HG03457 (cell line): ENCODE measurements at regions not wholly inside any gene's neighbourhood (a gene's known extent, or its start where the extent isn't known, plus 50 kb on each side); places are given as distances from the start of the nearest gene placed in this dataset.

Experiments used
- ATAC-seq: cut with Tn5 transposase; IDR thresholded peaks from one replicate; pipeline ENCODE4 v1.9.1; 2021; ENCODE audit warnings: moderate number of reproducible peaks; ENCODE audit not compliant: unreplicated experiment

DNA sequence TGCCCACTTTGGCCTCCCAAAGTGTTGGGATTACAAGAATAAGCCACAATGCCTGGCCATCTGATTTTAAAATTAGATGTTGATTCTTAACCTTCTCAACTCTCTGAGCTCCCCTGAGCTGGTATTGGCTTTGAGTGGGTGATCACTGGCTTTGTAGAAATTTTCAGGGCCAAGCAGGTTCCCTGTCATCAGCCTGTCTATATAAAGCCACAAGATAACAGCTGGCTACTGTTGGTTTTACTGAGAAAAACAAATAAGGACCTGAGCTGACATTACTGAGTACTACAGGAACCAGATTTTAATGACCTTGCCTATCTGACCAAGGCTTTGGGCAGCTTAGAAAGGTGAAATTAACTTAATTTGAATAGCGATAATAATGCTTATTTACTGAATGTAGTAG lies 153.6 kb downstream of the MSX2 start:
- ATAC-seq = no peak

DNA sequence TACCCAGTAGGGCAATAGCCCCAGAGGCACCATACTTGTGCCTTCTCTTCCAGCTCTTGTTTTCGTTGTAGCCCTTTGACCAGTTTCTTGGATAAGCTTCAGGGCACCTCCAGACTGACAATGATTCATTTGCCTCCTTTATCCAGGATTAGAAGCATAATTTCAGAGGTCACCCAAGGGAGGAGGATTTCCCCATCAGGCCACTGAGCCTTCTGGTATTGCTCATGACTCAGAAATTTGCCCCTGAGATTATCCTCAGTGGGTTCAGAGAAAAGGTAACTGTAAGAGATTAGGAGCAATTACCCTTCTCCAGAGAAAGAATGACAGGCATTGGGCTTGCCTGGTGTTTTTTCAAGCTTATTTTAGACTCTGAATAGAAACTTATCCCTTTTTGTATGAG lies 147.9 kb downstream of the MSX2 start:
- ATAC-seq = no peak

DNA sequence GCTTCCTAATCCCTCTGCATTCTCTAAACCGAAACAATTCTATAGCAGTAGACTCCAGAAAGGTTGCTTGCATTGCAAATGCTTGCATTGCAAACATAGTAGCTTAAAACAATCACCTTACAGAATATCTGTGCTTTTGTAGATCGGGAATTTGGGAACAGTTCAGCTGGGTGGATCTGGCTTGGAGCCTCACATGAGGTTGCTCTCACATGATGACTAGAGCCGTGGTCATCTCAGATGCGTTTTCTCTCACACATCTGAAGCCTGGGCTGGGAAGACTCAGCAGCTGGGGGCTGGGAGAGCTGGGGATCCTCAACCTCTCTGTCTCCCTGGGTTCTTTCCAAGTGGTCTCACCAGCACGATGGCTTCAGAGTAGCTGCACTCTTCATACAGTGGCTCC lies 127.8 kb downstream of the MSX2 start:
- no peak for ATAC-seq

DNA sequence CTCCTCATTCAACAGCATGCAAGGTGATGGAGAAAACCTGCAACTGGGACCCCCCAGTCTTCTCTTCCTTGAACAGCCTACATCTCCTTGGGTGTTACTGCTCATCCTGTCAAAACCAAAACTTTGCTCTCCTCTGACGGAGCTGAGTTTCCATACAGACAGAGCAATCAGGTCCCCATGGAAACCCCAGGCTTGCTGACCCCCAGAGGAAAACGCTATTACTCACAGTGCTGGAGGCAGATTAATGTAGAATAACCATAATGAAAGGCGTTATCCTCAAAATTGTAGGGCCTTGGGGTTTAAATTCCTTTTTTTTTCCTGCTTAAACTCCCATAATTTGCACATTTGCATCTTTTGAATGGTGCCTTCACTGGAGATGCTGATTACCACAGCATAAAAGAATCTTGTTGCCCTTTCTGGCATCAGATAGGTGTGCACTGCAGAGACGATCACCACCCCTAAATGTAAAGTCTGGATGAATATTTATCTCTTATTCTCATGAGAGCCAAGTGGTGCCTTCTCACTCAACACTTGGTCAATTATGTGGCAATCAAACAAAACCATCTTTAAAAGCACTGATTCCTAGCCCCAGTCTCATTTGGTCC lies 126.3 kb downstream of the MSX2 start:
- no peak for ATAC-seq

DNA sequence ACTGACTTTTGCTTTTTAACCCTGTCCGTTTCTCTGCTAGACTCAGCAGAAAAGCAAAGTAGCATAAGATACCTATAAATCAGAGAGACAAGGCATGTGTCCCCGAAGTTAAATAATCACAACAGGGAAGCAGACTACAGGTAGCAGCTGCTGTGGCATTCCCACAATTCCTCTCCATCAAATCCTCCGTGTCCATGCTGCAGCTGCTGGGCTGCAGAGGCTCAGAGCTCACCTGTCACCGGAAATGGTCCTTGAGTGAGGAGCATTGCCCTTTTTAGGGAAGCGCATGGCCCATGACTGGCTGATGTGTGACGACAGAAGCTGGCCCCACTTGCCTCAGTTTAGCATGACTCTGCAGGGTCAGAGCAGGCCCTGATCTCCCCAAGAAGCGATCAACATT lies 125.0 kb downstream of the MSX2 start:
- no peak for ATAC-seq

DNA sequence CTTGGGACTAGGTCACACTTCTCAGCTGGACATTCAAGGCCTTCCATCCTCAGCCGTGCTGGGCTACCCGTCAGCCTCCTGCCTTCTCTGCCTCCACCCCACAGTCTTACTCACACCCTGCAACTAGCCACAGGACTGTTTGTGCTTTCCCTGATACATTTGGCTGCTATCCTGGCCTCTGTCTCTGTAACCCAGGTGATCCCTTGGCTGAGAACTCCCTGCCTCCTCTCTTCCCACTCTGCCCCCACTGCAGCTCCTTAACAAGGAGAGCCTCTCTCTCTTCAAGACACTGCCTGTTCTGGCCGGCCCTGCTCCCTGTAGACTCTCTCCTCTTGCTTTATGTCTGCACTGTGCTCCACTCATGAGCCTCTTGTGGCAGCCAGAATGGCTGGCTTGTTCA lies 120.6 kb downstream of the MSX2 start:
- no peak for ATAC-seq

DNA sequence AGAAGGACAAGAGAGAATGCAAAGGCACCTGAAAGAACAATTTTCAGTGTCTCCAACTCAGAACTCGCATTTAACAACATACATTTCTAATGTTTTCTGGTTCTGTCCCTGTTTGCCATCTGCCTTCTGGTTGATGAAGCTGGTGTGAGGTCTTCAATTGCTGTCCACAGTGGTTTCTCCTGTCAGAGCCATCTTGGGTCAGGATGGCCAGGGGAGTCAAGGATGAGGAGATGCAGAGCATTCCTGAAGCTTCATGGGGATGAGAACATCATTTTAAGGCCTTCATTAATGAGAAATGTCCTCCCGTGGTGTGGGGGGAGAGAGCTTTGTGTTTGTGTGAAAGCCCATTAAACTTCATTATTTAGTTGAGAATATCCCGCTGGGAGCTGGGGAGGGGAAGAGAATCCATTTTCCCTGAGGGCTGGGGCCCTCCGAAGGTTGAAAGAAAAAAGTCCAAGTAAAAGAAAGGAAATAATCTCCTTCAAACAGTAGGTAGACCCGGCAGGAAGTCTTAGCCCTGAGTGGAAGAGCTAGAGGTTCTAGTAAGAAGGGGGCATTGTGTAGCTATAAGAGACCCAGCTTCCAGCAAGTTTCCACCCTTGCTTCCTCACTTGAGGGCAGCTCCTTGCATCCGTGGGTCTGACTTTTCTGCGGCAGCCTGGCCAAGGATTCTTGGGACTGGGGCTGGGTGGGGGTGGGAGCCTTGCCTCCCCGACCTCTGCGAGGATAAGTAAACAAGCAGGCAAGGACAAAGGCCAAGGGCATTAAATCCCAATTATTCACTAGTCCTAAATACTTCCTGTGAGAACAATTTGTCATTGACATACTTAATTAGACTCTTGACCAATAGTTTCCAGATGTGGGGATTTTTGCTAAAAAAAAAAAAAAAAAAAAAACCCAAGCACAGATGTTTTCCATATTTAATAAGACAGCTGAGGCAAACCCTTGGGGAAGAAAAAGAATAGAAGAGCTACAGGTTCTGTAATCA lies 119.2 kb downstream of the MSX2 start:
- no peak for ATAC-seq

DNA sequence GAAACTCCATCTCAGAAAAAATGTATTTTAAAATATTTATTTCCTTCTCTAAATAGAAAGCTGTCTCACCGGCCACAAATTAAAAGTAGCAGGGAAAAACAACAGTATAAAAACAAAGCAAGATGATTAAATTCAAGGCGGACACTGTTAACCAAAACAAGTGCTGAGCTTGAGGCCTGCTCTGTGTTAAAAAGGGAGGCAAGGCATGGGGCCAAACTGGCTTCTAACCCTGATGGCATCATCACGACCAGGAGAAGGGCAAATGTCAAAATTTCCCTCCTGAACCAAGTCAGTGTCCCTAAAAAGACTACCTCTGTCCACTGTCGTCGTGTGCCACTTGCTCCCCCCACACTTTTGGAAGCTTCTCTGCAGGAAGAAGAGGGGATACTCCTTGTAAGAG lies 116.1 kb downstream of the MSX2 start:
- ATAC-seq = no peak

DNA sequence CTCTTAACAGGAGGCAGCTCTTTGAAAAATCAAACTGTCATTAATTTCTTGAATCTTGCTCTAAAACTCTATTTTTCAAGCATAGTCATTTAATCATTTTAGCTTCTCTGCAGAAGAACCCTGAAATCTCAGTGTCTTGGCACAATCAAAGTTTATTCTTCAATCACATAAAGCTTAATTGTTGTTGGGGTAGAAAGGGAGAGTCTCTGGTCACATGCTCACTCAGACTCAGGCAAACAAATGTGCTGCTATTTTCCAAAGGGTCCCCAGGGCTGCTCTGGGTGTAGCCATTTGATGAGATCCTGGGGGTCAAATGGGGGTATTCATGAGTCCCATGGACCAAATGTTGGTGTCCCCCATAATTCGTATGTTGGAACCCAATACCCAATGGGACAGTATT lies 114.8 kb downstream of the MSX2 start:
- no peak for ATAC-seq

DNA sequence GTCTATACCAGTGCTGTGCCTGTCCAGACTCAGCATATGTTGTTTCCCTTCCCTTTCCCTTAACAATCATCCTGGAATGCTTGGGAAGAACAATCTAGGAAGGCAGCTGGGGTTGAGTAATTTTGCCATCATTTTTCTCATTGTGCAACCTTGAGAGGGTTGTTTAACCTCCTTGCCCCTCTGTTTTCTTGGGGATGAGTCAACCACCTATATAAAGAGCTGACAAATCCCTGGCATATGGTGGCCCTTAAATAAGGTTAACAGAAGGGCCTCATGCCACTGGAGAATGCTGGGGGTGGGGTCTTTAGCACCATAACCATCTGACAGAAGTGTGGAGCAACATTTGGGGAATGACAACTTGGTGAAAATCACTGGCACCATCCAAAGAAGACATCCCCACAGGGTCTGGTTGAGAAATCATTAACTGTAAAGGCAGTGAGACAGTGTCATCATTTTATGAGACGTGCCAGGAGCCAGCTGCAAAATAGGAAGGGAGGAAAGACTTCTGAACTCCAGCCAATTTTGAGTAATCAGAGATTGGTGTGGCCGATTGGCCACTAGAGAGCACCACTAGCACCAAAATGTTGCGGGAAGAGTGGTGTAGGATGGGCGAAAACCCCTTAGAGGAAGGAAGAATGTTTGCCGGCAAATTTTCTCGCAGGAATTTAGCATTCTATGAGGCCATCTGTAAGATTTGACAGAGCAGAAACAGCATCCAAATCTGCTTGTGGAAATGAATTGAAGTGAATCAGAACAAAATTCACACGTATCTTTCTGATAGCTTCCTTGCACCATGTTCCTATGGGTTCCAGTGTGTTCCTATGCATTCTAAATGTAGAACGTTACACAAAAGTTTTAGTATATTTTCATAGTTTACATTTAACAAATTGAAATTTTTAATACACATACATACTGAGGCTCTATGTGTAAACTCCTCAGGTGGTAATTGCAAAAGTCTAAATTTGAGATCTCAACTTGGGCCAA lies 113.8 kb downstream of the MSX2 start:
- no peak for ATAC-seq

DNA sequence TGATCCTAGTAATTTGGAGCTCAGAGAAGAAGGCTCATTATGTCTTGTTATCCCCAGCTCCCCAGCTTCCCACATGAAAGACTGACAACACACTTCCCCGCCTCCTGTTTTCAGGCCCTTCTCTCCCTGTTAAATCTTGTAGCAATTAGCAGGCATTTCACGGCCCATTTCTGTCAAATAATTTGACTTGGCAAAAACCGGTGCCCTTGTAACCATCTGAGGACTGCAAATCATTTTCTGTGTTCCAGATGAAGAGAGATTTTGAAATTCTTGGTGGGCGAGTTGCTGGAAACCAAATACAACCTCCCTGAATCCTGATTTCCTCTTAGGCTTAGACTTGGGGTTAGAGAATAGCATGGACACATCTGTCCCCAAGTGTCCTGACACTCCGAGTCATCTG lies 109.7 kb downstream of the MSX2 start:
- no peak for ATAC-seq

DNA sequence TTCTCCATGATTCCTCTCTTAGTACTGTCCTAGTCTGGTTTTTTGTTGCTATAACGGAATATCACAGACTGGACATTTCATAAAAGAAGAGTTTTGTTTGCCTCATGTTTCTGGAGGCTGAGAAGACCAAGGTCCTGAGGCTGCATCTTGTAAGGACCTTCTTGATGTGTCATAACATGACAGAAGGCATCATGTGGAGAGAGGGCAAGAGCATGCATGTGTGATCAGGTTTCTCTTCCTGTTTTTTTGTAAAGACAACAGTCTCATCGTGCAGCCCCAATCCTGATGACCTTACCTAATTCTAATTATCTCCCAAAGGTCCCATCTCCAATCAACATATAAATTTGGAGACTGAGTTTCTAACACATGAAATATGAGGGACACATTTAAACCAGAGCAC lies 108.4 kb downstream of the MSX2 start:
- no peak for ATAC-seq

DNA sequence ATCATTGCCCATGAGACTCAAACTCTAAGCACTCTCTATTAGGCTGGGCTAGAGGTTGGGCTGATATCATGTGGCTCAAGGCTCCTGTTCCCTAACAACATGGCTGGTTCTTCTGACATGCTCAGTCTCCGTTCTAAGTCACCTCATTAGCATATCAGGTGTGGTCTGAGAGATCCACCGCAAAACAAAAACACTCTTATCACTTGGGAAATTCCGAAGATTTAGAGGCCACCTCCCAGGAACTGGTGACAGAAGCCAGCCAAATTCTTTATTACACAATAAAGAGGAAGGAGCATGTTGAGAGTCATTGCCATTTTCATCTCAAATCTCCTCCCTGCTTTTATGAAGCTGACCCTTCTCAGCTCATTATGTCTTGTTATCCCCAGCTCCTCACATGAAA lies 107.6 kb downstream of the MSX2 start:
- ATAC-seq = no peak

DNA sequence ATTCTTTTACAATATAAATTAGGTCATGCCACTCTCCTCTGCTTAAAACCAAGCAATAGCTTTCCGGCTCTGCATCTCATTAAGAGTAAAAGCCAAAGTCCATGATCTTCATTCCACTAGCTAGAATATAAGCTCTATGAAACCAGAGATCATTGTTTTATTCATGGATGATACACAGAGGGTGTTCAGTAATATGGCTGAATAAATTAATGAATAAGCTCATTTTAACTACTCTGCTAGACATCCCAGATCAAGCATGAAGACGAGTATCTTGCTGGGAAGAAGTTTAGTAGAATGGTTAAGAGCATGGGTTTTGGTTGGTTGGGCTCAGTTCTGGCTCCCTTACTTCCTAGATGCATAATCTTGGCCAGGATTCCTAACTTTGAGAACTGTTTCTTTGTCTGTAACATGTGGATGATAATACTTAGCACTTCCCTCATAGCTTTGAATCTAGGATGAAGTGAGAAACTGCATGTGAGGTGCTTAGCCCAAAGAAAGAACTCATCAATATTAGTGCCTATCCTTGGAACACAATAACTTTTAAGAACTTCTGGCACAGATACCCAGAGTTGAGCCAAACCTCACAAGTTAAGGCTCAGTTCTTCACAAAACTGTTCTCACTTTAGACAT lies 106.8 kb downstream of the MSX2 start:
- no peak for ATAC-seq

DNA sequence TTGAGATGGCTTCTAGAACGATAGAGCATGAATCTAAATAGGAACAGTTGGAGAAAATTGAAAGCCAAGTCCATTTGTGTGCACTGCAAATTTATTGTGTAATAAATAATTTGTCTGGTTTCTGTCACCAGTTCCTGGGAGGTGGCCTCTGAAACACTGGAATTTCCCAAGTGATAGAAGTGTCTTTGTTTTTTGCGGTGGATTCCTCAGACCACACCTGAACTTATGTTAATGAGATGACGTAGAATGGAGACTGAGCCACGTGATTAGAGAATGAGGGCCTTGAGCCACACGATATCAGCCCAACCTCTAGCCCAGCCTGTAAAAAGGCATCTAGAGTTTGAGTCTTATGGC lies 105.1 kb downstream of the MSX2 start:
- ATAC-seq = no peak

DNA sequence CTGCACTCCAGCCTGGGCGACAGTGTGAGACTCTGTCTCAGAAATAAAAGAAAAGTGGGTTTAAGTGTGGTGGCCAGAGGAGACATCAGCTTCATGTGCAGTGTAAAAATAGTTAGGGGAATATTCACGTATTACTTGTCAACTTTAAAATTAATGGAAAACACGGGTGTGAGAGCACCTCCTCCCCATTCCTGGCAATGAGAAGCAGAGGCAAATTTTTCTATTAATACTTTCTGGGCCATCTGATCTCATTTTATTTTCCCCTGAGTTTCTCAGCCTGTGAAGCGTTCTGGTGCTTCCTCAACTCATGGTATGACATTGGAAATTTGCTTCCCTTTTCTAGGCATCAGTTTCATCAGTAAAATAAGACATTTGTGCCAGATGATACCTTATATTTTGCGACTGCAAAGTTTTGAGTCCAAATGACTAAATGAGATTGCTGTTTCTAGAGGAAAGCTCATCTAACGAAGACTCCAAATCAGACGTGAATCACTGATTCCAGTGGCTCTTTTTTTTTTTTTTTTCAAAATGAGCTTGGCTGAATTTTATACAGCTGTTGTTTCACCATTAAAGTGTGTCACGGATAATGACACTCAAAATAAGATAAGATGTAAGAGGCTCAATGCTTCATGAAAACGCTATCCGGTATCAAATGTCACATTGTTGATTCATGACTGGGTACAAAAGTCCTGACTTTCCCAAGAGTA lies 104.6 kb downstream of the MSX2 start:
- no peak for ATAC-seq

DNA sequence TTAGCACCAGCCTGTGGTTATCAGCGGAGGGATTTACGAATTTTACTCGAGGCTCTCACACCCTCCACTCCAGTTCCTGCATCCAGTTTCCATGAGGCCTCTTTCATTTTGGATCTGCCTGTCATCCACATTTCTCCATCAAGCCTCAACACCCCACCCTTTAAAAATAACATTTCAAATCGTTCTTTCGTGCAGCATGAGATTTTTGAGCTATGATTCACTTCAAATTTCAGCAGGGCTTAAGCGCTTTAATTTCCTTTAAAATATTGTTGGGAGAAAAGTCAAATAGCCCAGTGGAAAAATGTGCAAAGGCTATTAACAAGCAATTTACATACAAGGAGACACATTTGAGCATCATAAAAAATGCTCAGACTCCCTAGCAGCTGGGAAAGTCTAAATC lies 103.2 kb downstream of the MSX2 start:
- ATAC-seq = no peak

DNA sequence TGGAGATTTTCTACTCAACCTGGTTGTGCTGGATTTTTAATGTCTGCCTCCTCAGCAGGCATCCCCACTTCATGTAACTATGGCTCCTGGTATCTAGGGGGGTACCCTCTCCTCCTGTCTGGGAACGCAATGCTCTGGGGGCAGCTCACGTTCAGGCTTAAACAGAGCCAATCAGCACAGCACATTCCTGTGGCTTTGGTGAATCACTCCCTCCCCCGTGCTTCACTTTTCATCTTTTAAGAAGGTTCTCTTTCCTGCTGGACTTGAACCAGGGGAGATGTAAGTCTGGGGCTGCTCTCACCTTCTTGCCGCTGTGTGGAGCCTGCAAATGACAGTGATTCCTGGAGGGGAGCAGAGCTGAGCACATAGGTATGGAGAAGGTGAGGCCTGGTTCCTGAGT lies 101.2 kb downstream of the MSX2 start:
- ATAC-seq = no peak

DNA sequence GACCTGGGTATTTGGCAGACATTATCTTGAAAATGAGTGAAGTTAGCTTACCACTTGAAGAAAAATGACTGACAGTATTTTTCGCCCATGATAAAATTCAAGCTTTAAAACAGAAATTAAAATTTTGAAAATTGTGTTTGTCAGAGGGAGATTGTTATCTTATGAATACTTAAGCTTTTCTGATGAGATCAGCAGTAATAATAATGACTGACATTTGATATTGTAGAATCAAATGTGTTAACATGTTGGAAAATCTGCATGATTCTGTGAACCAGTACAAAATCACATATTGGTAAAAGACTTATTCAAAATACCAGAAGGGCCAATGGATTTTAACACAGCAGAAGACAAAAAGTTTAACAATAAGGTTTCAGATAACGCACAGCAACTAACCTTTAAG lies 94.0 kb downstream of the MSX2 start:
- no peak for ATAC-seq

DNA sequence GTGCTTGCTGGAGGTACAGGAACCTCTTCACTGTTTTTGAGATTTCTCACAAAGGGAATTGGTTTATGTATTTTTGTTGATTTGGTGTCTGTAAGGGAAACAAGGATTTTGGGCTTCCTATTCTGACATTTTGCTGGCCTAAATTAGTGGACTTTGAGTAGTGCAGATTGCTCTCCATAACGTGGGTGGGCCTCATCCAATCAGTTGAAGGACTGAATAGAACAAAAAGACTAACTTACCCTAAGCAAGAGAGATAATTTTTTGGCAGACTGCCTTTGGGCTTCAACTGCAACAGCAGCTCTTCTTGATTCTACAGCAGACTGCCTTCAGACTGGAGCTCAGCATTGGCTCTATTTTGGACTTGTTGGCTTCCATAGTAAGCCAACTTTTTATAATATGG lies 93.2 kb downstream of the MSX2 start:
- ATAC-seq = no peak
